ENCODE measurements at regions not wholly inside any gene's neighbourhood (a gene's known extent, or its start where the extent isn't known, plus 50 kb on each side); places are given as distances from the start of the nearest gene placed in this dataset.
"Not testable (repeated sequence)": the region's sequence is repeated elsewhere in the genome, so short reads cannot be mapped to it uniquely, and the experiment has no call there.

DNA sequence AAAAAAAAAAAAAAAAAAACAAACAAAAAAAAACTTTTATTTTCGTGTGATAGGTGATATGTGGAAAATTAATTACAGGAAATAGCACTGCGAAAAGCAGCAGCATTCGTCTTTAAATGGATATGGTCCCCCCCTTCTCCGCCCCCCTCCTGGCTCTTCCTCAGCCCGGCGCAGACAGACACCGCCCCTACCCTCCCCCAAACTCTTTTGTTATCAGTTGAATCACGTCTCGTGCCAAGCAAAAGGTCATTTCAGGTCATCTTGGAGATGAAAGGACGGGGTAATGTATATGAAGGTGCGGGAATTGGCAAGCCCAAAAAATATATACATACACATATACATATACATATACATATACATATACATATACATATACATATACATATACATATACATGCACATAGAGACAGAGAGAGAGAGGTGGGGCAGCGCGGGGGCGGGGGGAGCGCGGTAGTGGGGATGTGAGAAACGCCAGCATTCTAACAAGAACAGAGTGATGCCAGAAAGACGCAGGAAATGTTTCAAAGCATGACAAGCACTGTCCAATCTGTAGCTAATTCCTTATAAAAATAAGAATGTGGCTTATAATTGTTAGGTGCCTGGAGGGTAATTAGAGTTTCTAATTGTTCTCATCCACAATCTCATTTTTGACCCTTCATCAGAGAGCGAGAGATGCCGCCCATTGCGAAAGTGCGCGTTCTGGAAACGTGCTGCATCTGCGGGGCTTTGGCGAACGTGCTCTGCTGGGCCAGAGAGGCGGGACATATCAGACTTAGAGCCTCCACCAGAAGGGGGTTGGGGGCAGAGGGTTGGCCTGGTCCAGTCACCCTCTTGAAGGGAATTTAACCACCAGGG, 214.5 kb upstream of the UBASH3B start:
- DNase-seq = peak; percentile 57

DNA sequence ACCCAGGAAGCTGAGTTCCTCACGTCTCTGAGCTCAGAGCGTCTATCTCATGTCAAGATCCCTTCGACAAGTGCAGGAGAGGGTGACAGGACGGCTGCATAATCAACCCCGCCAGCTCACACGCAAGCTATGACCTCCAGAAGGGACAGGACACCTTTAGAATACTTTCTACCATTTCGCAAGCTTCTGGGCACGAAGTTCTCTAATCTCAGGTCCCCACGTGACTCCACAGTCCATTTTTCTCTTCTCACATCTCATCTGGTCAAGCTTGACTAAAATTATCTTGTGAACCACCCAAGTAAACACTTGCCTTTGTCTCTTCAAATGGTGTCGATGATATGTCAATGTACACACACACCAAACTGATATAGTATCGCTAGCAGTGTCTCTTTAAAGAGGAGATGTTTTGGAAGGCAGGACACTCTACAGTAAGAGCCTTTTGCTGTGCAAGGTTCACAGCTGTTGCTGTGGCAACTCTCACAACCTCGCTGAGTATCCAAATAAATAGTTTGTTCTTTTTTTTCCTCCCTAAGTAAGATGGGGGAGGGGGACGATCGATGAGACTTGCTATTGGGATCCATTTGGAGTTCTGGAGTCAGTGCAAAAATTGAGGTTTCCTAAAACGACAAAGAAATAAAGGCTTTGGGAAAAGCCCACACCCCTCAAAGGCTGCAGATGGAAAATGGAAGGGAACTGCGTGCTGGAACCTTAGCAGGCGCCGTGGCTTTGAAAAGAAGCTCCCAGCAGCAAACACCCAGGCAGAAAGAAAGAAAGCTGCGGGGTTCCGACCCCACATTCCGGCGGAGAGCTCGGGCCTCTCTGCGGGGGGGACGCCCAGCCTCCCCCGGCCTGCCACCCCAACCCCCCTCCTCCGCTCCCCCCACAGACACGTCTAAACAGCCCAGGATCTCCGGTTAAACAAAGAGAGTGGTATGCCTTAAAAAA, 215.4 kb upstream of the UBASH3B start:
- peak; percentile 67 for DNase-seq

DNA sequence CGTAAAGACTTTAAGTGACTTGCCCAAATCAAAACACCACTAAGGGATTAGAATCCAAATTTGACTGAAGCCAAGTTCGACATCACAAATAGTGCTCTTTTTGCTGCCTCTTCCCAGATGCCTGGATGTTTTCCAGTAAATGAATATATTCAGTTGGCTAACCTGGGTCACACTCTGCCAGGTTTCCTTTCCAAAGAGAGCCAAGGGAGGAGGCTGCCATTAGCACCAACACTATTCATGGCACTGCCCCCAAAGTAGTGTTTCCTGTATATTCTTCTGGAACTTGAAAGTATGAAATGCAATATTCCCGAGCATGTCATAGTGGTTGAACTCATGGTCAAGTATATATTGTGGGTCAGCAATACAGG, 219.3 kb upstream of the UBASH3B start:
- DNase-seq = peak; percentile 49

DNA sequence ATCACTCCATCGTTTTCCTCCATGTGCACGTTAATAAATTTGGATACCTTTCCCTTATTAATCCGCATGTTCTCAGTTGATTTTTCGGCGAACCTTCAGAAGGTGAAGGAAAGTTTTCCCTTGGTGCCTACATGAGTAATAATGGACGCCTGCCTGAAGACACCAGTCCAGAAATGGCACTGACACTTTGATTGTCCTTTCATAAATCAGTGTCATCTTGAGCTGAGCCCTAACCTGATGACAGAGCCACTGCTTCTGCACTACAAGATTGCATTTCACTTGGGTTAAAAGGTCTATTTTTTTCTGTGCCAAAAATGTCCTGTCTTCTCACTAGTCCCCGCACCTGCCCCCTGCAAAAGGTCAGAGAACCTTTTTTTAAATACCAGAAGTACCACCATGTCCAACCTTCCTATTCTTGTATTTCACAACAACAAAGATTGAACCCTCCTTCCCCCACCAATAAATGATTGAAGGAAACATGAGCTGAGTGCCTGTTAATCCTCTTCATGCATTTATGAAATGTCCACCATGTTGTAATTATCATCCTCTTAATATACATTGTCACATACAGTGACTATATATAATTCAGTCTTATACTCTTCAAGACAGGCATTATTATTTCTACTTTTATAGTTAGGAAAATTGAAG, 219.9 kb upstream of the UBASH3B start:
- DNase-seq = no peak

DNA sequence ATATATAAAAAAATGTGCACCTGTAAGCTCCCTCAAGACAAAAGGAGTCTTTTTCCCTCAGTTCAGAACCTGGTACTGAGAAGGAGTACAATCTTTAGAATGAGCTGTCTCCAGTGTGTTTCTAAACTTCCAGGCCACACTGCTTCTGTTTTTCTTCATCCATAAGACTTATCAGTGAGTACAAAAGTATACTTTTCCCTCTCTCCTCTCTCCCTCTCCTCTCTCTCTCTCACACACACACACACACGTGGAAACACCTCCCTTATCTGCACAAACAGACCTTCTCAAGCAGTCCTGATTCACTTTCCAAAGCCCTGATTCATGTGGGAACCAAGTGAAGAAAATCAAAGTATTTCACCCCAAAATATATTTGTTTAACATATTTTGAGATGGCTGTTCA, 220.7 kb upstream of the UBASH3B start:
- no peak for DNase-seq

DNA sequence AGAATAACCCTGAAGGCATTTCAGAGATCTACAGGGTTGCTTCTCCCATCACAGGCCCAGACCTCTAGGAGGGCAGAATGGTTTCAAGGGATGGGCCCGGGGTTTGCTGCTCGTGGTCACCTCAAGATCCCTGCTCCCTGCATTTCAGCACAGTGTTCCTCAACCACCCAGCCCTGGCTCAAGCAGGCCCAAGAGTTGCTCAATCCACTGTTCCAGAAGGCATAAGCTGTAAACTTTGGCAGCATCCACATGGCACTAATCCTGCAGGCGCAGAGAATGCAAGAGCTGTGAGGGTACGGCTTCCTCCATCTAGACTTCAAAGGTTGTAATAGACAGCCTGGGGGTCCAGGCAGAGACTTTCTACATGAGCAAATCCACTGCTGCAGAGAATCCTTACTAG, 225.0 kb upstream of the UBASH3B start:
- DNase-seq = no peak

DNA sequence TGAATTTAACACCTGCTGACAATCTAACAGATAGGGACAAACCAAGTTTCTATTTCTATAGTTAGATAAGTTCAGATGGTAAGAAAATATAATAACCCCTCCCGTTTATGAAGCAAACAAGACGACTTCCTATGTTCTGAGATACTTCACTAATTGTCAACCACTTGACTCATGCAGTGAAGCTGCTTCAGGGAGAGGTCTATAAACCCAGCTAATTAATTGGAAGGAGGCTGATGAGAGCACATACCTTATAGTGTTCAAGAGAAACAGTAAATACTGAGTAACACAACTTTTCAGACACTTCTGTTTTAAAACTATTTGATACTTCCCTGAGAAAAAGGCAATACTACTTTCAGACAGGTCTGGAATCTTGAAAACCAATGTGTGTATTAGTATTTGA, 229.4 kb upstream of the UBASH3B start:
- no peak for DNase-seq

DNA sequence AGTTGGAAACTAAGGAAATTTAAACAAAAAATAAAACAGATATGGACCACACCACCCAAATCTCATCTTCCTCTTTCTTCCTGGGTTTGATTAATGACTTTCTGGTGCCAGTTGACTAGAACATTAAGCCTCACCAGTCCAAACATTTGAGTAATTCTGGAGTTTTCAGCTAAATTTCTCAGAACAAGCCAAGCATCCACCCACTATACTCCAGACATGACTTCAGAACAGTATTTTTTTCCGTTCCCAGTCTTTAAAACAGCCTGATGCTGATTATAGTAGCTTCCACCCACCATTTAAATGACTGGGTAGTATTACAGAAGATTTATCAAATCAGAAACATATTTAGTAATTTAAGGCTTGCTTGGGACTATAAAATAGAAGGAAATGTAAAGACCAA, 230.9 kb upstream of the UBASH3B start:
- DNase-seq = no peak

DNA sequence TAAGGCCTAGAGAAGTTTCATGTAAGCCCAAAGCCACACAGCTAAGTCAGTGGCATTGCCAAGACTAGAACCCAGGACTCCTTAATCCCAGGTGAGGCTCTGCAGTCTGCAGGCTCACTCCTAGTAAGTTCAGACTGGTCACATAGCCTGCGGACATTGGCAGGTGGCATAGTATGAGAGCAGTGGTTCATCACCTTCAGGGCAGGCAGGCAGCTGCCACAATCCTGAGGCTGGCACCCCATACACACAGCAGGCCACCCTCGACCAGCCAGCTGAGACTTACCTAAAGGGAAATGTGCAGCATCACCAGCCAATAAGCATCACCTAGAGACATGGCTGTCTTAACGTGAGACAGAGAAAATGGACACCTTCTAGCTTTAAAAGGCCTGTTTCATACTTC, 231.6 kb upstream of the UBASH3B start:
- no peak for DNase-seq

DNA sequence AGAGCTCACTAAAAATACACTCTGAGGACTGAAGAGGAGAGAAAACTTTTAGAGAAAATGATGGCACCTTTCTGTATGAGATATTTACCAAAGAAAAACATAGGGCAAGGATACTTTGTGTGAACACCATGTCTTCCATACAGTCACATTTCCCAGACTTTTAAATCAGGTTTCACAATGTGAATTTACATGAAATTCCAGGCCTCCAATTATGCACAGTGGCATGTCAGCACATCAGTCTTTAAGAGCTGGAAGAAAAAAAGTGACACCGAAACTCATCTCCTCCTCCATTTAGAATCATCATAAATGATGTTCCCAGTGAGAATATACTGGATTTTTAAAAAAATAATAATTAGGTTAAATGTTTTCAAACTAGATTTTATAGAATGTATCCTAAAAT, 232.2 kb upstream of the UBASH3B start:
- no peak for DNase-seq

DNA sequence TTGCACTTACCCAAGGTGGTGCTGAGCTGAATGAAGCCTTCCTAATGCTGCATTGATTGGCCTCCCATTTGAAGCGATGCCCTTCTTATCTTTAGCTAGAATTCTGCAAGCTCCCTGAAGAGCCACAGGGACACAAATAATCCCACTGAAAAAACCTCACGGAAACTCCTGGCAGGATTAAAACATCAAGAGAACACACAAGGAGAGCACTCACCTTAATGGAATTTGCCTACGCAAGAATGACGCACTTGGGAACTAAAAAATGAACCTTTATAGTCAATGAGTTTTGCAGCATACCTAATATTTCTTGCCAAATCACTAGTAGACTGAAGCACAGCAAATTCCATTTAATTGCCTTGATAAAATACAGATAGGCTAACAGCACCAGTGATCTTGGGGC, 232.8 kb upstream of the UBASH3B start:
- DNase-seq = no peak

DNA sequence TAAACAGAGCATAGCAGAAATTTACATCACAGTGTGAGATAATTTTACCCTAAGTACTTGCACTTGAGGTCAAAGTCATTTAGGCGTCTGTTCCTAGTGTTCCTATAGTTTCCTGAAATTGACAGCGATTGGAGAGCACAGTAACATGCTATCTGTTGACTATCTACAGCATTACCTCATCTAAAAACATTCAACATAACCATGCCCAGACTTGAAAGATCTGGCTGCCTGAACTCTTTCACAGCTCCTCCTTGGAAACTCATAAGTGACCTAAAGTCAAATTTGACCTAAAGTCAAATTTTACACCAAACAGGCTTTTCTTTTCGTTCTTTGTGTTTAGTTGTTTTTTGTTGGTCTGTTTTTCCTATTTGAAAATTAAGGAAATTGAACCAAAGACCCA, 233.8 kb upstream of the UBASH3B start:
- no peak for DNase-seq

DNA sequence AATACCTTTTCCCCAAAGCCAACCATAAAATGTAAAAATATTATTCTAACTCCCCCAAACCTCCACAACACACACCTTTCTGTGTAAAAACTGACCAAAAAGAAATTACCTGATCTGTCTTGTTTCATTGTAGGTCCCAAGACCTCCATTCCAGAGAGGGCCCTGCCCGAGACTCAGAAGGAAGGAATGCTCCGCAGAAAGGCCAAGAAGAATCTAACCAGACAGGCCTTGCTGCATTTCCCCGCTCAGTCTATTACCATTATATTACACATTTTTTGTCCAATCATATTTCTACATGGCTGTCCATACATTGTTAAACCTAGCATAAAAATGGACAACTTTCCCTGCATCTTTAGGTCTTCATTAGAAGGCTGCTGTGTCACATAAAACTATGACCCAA, 237.5 kb upstream of the UBASH3B start:
- DNase-seq = no peak

DNA sequence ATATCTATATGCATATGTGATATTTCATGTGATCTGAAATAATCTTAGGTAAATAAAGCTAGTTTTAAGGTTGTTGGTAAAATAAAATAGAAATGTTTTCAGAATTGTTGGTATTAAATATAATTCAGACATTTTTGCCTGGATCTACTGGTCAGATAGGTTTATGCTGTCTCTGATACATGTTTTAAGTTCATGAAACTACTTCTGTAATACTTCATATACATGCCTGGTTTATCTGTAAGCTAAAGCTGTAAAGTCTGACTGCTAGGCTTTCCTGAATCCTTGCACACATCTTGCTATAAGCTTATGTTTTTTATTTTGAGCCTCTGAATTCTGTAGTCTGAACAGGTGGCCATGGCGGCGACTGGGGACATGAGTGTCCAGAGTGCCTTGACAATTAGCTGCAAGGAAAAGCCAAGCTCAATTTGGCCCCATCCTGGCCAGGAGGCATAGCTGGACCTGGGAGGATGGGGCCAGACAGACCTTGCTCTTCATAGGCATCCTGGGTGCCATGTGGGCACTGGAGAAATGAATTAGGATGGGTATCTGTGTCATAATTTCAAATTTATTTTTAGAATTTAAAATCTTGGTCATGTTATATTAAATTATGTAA, 241.0 kb upstream of the UBASH3B start:
- no peak for DNase-seq

DNA sequence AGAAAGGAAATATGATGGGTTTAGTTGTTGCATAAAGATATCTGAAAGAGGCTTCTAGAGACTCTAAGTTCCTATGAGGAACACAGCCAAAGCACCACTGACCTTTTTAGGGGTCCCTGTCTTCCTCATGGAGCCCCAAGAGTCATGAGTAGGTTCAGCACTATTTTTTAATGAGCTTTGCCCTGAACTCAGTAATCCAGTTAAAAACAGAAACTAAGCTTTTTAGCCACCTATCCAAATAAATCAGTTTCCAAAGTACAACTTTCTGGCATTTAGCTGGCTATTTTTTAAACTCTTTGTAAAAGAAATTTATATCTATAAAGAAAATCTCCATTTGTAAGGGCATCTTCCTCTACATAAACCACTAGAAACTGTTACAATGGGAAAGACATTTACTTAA, 241.8 kb upstream of the UBASH3B start:
- DNase-seq = no peak

DNA sequence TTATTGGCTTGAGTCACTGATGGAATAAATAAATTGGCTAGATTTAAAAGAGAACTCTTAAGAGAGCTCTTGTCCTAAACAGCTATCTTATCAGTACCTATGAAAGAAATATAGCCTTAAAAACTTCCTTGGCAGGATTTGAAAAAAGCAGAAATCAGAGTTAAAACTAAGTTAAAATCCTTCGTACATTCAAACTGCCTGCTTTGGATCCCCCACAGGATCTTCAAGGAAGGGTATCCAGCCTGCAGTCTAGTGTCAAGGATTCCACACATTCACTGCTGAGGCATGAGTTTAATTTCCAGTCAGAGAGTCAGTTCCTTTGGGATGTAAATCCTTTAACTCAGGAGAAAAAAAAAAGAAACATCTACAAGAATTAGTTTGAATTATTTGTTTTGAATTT, 242.9 kb upstream of the UBASH3B start:
- no peak for DNase-seq

DNA sequence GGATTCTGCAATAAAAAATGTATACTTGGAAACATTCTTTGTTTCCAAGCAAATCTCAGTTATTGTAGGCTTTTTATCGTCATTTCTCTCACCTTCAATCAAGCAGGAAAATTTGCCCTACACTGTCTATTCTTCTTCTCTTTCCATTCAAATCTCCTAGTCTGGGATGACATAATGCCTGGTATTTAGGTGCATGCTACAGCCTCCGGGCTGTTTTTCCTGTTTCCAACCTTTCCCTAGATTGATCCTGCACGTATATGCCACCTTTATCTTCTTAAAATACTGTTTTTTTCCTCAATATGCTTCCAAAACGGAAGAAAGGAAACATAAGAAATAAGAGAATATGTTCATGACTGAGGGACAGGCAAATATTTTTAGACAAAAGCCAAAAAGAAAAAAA, 249.1 kb upstream of the UBASH3B start:
- DNase-seq = no peak

DNA sequence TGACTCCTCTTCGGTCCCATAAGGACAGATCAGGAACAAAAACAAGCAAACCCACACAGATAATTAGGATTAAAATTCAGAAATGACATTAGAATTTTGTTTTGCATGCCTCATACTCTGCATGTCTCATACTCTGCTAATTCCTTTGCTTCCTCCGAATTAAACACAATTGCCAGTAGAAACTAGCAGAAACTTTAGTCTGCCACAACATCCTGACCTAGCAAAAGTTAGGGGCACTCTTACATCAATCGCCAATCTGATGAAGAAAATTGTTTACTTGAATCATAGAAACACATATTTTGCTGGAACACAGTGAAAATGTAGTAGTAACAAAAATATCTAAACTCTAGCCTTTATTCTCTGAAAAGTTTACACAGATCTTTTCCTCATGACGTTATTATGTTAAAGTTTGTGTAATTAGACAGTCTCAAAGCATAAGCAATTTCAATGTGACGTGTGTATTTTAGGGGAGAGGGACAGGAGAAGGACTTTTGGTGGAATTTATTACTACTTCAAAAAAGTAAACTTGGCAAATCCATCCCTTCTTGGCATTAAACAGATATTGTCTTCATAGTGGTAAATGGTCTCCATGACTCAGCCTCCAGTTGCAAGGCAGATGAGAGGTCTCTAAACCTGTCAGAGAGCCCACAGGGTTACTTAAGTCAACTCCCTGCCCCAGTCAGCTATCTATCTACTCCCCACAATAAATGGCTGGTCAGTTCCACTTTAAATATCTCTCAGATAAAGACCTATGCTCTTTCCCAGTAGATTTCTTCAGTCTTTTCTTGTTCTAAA, 249.8 kb upstream of the UBASH3B start:
- DNase-seq = no peak

DNA sequence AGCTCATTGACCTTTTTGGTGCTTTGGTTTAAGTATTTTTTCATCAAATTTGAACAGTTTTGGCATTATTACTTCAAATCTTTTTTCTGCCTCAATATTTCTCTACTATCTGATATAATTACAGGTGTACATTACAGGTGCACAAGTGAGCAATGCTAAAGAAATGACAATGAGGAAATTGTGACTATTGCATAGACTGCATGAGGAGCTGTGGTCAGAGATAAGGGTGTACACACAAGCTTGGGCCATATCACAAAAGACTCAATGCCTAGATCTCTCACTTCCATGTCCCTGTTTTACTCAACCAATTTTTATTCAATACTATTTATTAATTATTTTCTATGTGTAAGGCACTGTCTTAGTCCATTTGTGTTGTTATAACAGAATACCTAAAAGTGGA, 251.0 kb upstream of the UBASH3B start:
- DNase-seq = no peak

DNA sequence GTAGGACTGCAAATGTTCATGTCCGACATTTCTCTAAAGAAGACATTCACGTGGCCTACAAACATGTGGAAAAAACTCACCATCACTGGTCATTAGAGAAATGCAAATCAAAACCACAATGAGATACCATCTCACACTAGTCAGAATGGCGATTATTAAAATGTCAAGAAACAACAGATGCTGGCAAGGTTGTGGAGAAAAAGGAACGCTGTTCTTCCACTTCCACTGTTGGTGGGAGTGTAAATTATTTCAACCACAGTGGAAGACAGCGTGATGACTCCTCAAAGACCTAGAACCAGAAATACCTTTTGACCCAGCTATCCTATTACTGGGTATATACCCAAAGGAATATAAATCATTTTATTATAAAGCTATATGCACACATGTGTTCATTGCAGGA, 253.9 kb upstream of the UBASH3B start:
- DNase-seq = not testable (repeated sequence)

DNA sequence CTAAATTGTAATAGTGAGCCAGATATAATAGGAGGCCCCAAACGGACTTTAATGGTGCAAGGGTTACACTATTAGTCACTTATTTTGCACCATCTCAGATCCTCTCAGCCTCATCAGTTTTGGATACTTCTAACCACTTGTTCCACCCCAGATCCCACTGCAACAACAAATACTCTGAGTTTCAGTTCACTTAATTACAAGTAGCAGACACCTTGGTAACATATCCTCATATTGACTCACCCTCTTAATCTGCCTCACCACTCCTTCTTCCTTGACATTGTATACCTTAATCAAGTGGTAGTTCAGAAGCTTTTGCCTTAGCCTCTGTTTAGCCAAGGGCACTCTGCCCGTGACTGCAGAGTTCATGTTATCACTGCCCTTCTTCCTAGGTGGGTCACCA, 256.1 kb upstream of the UBASH3B start:
- DNase-seq = no peak

DNA sequence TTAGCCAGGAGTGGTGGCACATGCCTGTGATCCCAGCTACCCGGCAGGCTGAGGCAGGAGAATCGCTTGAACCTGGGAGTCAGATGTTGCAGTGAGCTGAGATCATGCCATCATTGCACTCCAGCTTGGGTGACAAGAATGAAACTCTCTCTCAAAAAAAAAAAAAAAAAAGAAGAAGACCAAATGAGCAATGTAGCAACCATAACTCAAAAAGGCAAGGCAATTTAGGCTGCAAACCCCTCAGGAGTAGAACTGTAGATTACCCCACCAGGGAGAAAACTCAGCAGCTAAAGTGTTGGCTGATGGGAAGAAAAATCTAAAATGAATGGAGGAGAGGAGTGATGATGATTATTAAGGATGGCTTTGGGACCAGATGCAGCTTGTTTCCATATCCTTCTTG, 256.7 kb upstream of the UBASH3B start:
- DNase-seq = no peak

All from right hindlimb (tissue), 1 donor.